Endothelial cell of umbilical vein (primary cell): ENCODE measurements at regions not wholly inside any gene's neighbourhood (a gene's known extent, or its start where the extent isn't known, plus 50 kb on each side); places are given as distances from the start of the nearest gene placed in this dataset.

Experiments
- BruUV-seq: library from RNA; stranded (reverse); fragments of 400-500 nt; replicated peaks from 2 replicates; lab custom pipeline; 2021; lab: Mats Ljungman, UMichigan
- CTCF ChIA-PET: fragments of 300-600, 350-600 bp; sonication (Branson Sonifier 250); formaldehyde crosslinking; loops from one replicate; lab custom pipeline; 2021; ENCODE audit warnings: antibody characterized with exemption, inconsistent platforms; lab: Charles Lee
- POLR2A ChIA-PET: fragments of 300-600, 350-600 bp; sonication (Branson Sonifier 250); formaldehyde crosslinking; loops from one replicate; lab custom pipeline; 2021; ENCODE audit warnings: antibody characterized with exemption, inconsistent platforms; lab: Charles Lee
- DNase-seq: peaks from one replicate; pipeline ENCODE4 v3.0.0-alpha.2; 2011; ENCODE audit warnings: low read depth, low spot score
- FAIRE-seq: peaks from 2 replicates; lab custom pipeline; 2011; peaks lifted over from hg19 to GRCh38; lab: Jason Lieb, UNC
- H2AFZ ChIP-seq: 2 replicates; pipeline ENCODE4 v1.6.0; 2012; ENCODE audit warnings: low read depth, low read length, control low read depth, inconsistent platforms
- H3K27ac ChIP-seq: 2 replicates; pipeline ENCODE4 v1.5.1; 2011; ENCODE audit warnings: low read depth, mild to moderate bottlenecking, control low read depth, low read length, moderate library complexity; ENCODE audit not compliant: insufficient read depth
- H3K27me3 ChIP-seq, 2 experiments: 2 replicates each; pipeline versions ENCODE4 v1.6.0 to v1.6.1; 2011; ENCODE audit warnings: low read length in 2 of 2, mixed read lengths in 1 of 2; ENCODE audit not compliant: control insufficient read depth in 2 of 2, insufficient read depth in 2 of 2
- H3K36me3 ChIP-seq, 2 experiments: 2 replicates in 1 of 2; 3 replicates in 1 of 2; pipeline ENCODE4 v1.5.1; 2011; ENCODE audit warnings: low read length in 2 of 2, mild to moderate bottlenecking in 1 of 2, moderate library complexity in 1 of 2; ENCODE audit not compliant: control insufficient read depth in 2 of 2, insufficient read depth in 2 of 2; ENCODE audit errors: extremely low read depth in 1 of 2
- H3K4me1 ChIP-seq: 3 replicates; pipeline ENCODE4 v1.5.1; 2011; ENCODE audit warnings: mild to moderate bottlenecking, low read length; ENCODE audit not compliant: control insufficient read depth, insufficient read depth; ENCODE audit errors: extremely low read depth
- H3K4me2 ChIP-seq: 2 replicates; pipeline ENCODE4 v1.6.1; 2011; ENCODE audit warnings: low read length, control low read depth, mixed read lengths; ENCODE audit not compliant: insufficient read depth
- H3K4me3 ChIP-seq, 3 experiments: fragments of 200-600 bp in 1 of 3; sonication (generic), shearing (Covaris generic) in 1 of 3; replicated peaks in 1 of 3; 2 replicates each; pipeline ENCODE4 v1.5.1; 2011 to 2016; ENCODE audit warnings: control low read depth in 3 of 3, low read length in 3 of 3, mild to moderate bottlenecking in 2 of 3, inconsistent platforms in 1 of 3, low read depth in 1 of 3, moderate library complexity in 1 of 3; ENCODE audit not compliant: insufficient read depth in 1 of 3
- H3K79me2 ChIP-seq: 2 replicates; pipeline ENCODE4 v1.6.0; 2012; ENCODE audit warnings: low read length, inconsistent platforms; ENCODE audit not compliant: control insufficient read depth, insufficient read depth
- H3K9ac ChIP-seq: replicated peaks from 2 replicates; pipeline ENCODE3; 2011; ENCODE audit warnings: low read length, control low read depth; ENCODE audit not compliant: insufficient read depth; ENCODE audit errors: extremely low read depth
- H3K9me1 ChIP-seq: replicated peaks from 3 replicates; pipeline ENCODE4 v1.6.0; 2011; ENCODE audit warnings: mild to moderate bottlenecking, low read length; ENCODE audit not compliant: control insufficient read depth, insufficient read depth; ENCODE audit errors: extremely low read depth
- H3K9me3 ChIP-seq: replicated peaks from 2 replicates; pipeline ENCODE4 v1.5.1; 2012; ENCODE audit warnings: low read length, inconsistent platforms; ENCODE audit not compliant: control insufficient read depth, insufficient read depth
- H4K20me1 ChIP-seq: replicated peaks from 2 replicates; pipeline ENCODE3; 2011; ENCODE audit warnings: mild to moderate bottlenecking, low read length; ENCODE audit not compliant: control insufficient read depth, insufficient read depth; ENCODE audit errors: extremely low read depth
- CTCF ChIP-seq, 2 donors: IDR thresholded peaks; 1 replicate in 1 of 2; 2 replicates in 1 of 2; pipeline ENCODE4 v1.5.1; 2011; ENCODE audit warnings: low read length in 2 of 2, mild to moderate bottlenecking in 2 of 2, moderate library complexity in 2 of 2, control low read depth in 1 of 2, inconsistent platforms in 1 of 2, low read depth in 1 of 2; ENCODE audit not compliant: insufficient read depth in 1 of 2; ENCODE audit errors: extremely low read depth in 1 of 2
- FOS ChIP-seq: IDR thresholded peaks from 2 replicates; pipeline ENCODE4 v1.6.1; 2011; ENCODE audit warnings: mild to moderate bottlenecking, low read length, moderate library complexity, borderline replicate concordance; ENCODE audit not compliant: insufficient read depth
- GATA2 ChIP-seq: IDR thresholded peaks from 2 replicates; pipeline ENCODE4 v1.7.0; 2011; ENCODE audit warnings: low read depth, mild to moderate bottlenecking, moderate library complexity, mixed read lengths, low read length; ENCODE audit not compliant: insufficient read length, insufficient read depth
- JUN ChIP-seq: IDR thresholded peaks from 2 replicates; pipeline ENCODE4 v1.6.1; 2011; ENCODE audit warnings: borderline replicate concordance, low read depth; ENCODE audit not compliant: insufficient read length, insufficient read depth
- MYC ChIP-seq: IDR thresholded peaks from one replicate; pipeline ENCODE4 v1.6.1; 2011; ENCODE audit warnings: mild to moderate bottlenecking, low read depth, low read length
- POLR2AphosphoS5 ChIP-seq: IDR thresholded peaks from 2 replicates; pipeline ENCODE4 v1.6.1; 2012; ENCODE audit warnings: low read depth, mild to moderate bottlenecking, control low read depth, low read length, moderate library complexity; ENCODE audit not compliant: insufficient read depth
- dilution Hi-C: fragments of 300-500 bp; cut with MboI; formaldehyde crosslinking; loops from one replicate; pipeline ENCODE4 v1.15.0; 2019; ENCODE audit warnings: low sequenced_read_pairs; ENCODE audit not compliant: extremely low pct_ligation_motif_present
- intact Hi-C: fragments of 100-400 bp; cut with micrococcal nuclease; formaldehyde crosslinking; loops from one replicate; pipeline ENCODE4 v1.10.0; 2022

- no peak overlapping the region for H3K4me3 ChIP-seq
- H3K4me1 ChIP-seq: no peaks in the 10 kb centered on the region
- no peak overlapping the region for H3K27ac ChIP-seq
- H2AFZ ChIP-seq: no peak overlapping the region
- POLR2A ChIA-PET: no interaction called here
- no peak for TF ChIP-seq MYC
- no peak for TF ChIP-seq FOS
- TF ChIP-seq GATA2: no peak
- no peak for TF ChIP-seq JUN
- TF ChIP-seq POLR2AphosphoS5: no peak
- TF ChIP-seq CTCF (IDR thresholded peaks at IDR 0.05; ENCODE audit: extremely low read depth in 1 of 2, insufficient read depth in 1 of 2, low read depth in 1 of 2, low read length in 2 of 2): no peak
- H3K79me2 ChIP-seq: no peaks in the 10 kb centered on the region
- CTCF ChIA-PET: no interaction called here
- no peak overlapping the region for H3K4me2 ChIP-seq
- H3K9ac ChIP-seq: no peak overlapping the region
- FAIRE-seq (no peak), DNase-seq (peak; percentile 37)
- no peaks in the 10 kb centered on the region for H3K27me3 ChIP-seq
- H3K9me1 ChIP-seq: no peaks in the 10 kb centered on the region
- BruUV-seq: no TSS peak
- H4K20me1 ChIP-seq: no peaks in the 10 kb centered on the region
- dilution Hi-C loops: no loop called here
- intact Hi-C loops: no loop called here
- no peaks in the 10 kb centered on the region for H3K9me3 ChIP-seq
- H3K36me3 ChIP-seq: no peaks in the 10 kb centered on the region
These were observed 342.5 kb upstream of the ACTBL2 start for GRCh38 chr5:57825031-57825686.
